SKM-1 treated with dmso at 0.1 percent for 144 hours (cell line): ENCODE measurements at regions not wholly inside any gene's neighbourhood (a gene's known extent, or its start where the extent isn't known, plus 50 kb on each side); places are given as distances from the start of the nearest gene placed in this dataset.

Source experiments
- DNase-seq: peaks from one replicate; lab custom pipeline; 2025; ENCODE audit not compliant: unreplicated experiment; lab: John Stamatoyannopoulos, UW

DNA sequence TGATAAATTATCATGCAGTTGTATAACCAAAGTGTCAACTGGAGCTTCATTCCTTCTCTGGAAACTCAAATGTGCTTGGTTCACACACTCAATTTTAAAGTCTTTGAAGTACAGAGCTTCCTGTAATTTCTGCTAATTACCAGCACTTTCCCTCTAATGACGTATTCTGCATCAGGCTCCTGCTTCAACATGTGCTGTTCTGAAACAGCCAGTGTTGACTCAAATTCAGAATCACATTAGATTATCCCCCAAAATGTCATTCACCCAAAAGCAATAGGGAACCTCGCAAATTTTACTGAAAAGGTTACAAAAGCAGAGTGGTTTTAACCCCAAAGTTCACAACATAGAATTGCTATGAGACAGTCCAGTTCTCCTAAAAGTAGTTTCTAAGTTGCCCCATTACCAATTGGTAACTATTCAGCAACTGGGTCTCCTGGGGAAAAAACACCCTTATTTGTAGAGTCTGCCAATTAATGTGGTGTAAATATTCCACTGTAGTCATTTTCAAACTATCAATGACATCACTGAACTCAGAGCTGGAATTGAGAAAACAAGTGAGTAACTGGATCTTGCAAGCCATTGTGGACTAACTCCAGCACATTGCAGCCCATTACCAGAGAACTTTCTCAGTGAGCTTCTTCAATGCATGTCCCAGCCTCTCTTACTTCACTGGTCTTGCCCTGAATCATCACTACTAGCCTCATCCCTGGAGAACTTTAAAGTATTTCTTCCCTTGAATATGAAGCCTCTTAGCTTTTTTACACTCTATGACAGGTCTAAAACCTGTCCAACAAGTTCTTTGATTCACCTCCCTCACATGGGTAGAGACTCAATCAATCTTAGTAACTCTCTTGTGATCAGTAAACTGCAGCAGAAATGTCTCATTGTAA is 955.4 kb downstream of the EFNB2 start:
- no peak for DNase-seq

DNA sequence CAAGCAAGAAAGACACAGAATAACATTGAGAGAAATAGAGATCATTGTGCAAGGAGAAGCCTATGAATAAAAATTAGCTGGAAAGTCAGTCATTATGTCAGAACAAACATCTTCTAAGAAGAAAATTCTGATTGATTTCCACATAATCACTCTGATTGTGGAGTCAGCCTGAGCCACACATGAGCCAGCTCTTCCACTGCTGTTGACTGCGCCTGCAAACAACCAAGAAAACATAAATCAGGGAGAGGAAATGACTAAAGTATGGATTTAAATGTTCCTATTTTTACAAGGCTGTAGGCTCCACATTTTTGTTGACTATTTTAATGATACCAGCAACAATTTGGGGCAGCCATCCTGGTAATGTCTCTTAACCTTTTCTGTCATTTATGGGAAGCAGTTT is 962.3 kb downstream of the EFNB2 start:
- no peak for DNase-seq

DNA sequence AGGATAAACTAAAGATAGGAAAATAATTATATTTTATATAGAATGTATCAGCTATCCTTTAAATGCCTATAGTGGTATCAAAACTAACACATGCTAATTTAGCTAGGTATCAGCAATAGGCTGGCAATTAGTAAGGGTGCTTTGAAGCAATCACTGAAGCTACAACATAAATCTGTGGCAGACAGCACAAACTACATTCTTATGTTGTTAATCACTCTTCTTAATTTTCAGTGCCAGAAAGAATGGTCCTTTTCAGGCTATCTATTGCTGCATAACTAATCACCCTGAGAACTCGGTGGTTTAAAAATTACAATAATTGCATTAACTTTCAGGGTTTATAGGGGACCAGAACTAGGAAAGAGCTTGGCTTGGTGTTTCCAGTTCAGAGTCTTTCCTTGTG is 963.1 kb downstream of the EFNB2 start:
- no peak for DNase-seq

DNA sequence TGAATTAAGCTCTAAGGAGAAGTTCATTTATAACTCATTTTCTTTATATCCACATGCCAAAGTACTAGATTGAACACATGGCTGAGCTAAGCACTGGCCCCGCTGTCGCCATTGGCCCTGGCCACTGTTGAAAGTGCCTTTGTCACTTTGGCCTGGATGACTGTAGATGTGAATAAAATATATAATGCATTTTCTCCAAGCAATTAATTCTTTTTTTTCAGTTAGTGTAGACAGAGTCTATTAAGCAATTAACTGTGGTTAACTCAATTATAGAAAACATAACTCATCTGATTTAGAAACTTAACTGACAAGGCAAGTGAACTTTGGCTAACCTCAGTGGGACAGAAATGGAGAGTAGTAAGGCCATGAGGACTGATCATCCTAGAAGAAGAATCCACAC is 965.6 kb downstream of the EFNB2 start:
- no peak for DNase-seq

DNA sequence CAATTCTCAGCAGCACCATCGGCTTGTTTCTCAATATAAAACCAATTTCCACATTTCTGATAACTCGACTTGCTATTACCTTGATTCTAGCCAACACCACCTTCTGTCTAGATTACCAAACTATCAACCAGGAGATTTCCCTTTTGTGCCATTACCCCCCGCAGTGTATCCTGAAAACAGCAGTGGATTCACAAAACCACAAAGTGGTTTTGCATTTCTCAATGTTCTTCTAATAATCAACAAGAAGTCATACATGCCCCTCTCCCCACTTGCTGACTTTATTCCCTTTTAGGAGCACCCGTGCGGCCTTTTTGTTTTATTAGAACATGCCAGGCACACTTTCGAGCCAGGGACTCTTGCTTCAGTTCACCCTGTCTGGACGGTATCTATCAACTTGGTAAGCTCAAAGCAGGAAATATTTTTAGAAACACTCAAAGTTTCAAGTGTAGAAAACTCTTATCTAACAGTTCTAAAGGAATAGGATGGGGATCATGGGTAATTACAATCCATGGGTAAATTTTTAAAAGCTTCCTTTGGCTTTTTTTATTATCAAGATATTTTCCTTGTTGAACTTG is 967.4 kb downstream of the EFNB2 start:
- DNase-seq, result no peak

DNA sequence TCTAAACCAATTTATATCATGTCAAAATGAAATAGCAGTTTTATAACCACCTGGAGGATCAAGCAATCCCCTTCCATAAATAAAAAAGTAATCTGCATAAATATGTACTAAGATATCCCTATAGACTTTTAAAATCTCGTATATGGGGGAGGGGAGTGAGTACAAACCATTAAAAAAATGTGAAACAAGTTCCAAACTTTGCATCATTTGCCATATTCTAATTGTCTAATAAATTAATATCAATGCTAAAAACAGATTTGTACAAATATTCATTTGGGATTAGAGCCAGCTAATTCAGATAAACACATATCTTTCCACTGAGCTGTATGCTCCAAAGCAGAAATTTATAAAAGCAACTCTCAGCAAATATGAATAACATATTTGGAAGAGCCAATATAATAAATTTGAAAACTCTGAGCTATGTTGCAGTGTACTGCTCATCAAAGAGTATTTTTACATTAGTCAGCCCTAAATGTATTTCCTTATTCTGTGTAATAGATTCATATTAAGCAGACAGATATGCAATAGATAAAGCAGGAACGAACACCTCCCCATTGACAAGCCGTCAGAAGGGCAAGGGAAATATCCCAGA is 970.2 kb downstream of the EFNB2 start:
- no peak for DNase-seq

DNA sequence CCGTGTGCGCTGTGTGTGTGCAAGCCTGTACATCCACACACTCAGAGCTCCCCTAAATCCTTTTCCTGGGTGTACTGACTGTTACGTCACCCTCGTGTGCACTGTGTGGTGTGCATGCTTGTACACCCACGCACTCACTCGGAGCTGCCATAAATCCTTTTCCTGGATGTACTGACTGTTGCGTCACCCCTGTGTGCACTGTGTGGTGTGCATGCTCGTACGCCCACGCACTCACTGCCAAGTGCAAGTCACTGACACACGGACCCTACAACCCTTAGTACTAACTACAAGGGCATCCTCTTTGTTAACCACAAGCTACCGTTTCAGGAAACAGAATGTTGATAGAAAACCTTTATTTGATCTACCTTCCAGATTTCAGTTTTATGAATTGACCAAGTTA is 983.4 kb downstream of the EFNB2 start:
- no peak for DNase-seq

DNA sequence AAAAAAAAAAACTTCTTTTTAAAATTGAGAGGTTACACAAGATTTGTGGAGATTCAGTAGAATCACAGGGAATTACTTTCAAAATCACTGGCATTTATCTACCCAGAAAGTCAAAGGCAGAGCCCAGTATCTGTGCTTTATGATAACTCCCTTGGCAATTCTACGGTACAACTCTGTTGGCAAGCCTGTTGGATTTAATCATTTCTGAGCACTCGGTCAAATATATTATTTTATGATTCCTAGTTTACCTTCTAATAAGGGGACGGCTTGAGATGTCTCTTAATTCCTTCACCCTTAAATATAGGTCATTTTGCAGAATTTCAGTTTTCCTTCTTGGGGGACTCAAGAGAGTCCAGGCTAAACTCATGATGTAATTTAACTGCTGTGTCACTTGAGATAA is 987.6 kb downstream of the EFNB2 start:
- DNase-seq, result no peak

DNA sequence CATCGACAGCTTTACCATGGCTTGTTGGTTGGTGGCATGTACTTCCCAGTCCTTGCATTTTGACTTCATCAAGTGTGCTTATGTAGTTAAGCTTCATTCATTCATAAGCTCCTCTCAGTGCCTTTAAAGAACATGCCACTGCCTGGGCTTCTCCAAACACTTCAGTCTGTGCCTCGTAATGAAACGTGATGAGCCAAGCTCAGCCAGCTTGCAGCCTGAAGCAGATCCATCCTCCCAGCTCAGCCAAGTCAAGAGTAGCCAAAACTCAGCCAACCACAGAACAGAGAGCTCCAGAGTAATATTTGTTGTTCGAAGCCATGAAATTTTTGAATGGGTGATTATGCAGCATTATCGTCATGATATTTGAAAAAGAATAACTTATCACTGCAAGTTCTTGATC is 989.7 kb downstream of the EFNB2 start:
- no peak for DNase-seq

DNA sequence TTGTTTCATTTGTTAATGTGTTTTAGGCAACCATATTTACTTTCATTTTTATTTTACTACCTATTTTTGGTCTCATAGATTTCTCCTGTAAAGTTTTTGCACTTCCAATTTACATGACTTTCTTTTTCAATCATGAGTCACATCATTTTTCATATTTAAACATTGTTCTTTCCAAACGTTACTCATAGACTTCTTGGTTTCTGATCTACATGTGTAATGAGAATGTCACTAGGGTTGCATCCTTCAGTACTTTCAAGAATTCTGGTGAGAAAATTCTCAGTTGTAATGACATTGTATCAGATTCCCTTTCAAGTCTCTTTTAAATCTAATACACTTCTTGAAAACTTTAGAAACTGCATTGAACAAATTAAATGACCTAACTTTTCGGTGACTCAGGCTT is 991.7 kb downstream of the EFNB2 start:
- DNase-seq, result no peak

DNA sequence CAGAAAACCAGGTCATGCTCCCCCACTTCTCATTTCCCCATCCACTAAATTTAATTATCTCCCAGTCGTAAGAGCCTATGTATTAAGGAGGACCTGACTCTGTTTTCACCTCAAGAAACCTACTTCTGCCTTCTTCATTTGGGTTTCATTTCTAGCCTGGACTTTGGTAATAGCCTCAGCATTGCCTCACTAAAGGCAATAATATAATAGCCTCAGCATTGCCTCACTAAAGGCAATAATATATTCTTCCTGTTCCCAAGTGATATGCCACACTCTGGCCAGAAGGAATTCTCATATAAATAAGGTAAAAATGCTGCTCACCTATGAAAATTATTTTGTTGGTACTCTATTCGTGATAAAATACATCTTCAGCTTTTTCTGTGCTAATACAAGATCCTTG is 993.9 kb downstream of the EFNB2 start:
- DNase-seq, result no peak

DNA sequence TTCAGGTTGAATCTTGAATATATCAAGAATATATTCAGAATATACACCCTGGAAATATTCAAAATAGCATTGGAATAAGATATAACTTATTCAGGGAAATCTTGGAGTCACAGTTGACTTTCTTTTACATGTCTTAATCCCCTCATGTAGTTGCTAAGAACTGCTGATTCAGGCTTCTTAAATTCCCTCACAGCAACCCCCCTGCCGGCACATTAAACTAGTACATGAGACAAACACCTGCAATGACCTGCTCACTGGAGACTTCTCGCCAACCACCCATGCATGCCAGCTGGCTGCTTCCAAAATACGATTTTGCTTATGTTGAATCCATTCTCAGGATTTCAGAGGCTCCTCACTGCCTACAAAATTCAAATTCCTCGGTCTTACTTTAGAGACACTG is 997.1 kb downstream of the EFNB2 start:
- no peak for DNase-seq

DNA sequence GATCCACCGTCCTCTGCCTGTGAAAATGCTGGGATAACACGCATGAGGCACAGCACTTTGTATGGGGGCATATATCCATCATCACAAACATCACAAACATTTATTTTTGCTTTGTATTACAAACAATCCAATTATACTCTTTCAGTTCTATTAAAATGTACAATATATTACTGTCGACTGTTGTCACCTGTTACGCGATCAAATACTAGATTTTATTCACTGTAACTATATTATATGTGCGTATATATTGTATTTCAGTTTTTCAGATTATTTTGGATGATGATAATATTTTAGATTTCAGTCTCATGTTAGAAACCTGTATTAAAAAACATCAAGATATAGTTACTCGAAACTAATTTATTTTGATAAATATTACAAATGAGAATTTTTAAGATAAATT is 998.3 kb downstream of the EFNB2 start:
- no peak for DNase-seq

DNA sequence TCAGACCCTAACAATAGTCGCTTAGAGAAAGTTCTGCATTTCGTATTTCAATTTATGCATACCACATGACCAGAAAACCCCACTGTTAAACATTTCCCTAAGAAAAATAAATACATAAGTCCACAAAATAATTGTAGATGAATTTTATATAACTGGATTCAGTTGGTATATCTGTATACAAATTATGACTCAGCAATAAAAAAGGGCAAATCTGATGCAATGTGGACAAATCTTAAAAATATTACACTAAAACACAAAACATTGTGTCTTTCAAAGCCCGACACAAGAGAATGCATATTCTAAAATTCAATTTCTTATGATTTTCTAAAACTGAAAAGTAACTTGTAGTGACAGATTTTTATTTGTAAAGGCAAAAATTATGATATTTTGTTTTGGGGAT is 1005.0 kb downstream of the EFNB2 start:
- DNase-seq, result no peak

DNA sequence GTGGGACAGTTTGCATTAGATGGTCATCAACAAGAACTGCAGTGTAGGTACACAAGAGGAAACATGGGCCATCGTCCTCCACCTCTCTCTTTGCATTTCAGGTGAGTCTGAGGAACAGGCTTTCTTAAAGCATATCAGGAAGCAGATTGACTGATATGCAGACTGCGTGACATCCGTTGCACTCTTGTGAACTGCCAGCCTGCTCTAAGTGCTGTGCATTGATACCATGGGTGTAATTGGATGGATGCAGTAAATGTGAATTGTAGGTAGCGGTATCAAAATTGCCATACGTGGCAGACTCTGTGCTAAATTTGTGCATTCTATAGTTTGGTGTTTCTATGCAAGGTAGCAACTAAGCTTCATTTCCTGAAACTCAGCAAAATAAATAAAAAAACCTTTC is 1008.3 kb downstream of the EFNB2 start:
- DNase-seq, result no peak

DNA sequence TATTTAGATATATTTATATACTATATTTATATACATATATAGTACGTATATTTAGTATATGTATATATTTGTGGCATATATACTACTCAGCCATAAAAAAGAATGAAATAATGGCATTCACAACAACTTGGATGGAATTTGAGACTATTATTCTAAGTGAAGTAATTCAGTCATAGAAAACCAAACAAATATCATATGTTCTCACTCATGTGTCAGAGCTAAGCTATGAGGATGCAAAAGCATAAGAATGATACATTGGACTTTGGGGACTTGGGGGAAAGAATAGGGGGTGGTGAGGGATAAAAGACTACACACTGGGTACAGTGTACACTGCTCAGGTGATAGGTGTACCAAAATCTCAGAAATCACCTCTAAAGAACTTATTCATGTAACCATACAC is 1015.7 kb downstream of the EFNB2 start:
- DNase-seq, result no peak

DNA sequence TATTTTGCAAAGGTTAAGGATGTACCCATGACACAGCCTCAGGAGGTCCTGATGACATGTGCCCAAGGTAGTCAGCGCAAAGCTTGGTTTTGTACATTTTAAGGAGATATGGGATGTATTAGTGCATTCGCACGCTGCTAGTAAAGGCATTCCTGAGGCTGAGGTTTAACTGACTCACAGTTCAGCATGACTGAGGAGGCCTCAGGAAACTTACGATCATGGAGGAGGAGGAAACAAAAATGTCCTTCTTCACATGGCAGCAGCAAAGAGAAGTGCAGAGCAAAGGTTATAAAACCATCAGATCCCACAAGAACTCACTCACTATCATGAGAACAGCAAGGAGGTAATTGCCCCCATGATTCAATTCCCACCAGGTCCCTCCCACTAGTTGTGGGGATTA is 1017.4 kb downstream of the EFNB2 start:
- no peak for DNase-seq

DNA sequence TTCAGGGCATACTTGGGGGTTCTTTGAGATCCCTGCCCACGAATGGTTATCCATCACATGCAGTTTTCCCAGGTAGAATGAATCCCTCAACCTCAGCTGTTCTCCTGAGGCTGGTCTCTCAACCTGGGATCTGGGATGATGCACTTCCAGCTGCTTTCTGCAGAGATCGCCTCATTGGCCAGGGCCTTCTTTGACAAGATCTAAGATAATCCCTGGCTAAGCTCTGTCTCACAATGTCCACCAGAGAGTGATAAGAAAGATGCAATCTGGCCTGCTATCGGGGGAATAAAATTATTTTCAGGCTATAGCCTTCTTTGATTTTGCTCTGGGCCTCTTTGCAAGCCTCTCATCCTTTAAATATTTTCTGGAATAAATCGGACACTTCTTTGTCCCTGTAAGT is 1021.1 kb downstream of the EFNB2 start:
- DNase-seq, result no peak

DNA sequence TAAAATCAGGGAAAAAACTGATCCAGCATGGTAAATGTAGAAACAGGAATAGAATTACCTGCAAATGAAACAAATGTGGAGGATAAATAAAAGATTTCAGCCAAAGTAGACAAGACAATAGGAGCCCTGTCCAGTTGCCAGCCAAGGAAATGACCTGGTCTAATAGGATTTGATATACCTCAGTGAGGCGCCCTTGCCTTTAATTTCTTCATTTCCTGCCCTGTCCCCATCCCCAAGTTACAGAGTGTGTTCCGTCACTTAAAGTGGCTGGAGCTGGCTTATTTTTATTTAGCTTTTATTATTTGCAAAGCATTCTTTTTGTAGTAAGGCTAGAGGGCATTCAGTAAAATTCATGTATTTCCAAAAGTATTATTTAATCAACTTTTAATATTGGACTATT is 1022.0 kb downstream of the EFNB2 start:
- no peak for DNase-seq

DNA sequence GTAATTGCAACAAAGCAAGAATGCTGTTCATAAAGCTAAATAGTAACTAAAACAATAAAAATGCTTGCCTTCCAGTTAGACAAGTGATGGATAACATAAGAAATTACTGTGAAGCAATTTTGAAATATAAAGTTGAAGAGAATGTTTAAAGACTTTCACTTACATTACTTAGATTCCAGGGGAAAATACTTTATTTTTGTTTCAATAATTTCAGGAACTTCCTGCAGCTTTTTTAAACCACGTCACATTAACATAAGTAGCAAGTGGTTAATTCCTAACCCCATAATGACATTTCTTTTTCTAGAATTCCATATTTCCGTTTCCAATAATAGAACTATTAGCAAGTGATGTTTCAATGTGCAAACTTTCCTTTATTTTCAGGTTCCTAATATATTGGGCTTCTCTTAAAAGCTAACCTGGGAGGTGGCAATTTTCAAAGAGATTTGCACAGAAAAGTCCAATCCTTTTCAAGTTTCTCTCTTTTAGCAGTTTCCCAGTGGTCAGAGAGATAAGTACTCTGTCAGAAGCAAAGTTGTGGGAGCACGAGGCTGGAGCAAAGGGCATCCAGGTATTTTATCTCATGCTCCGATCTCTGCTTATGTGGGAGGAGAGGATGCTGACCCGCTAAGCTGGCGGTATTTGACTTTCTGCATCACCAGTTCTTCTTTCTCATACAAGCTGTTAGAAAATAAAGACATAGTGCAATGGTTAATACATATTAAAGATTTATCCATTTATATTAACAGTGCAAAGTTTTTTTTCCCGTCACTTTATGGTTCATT is 1025.3 kb downstream of the EFNB2 start:
- DNase-seq, result no peak

DNA sequence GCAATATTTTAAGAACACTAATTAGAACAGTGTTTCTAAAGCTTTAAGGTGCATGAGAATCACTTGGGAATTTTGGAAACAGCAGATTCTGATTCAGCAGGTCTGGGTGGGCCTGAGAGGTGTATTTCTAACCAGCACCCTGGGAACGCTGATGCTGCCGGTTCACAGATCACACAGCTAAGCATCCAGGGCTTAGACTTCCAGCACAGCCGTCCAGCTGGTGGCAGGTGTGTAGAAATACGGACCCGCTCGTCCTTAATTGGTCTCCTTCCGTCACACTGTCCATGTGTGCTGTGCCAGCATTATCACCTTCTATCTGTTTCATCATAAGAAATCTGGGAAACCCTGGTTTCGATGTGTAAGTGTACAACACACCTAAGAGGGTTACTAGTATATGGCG is 1029.0 kb downstream of the EFNB2 start:
- no peak for DNase-seq

DNA sequence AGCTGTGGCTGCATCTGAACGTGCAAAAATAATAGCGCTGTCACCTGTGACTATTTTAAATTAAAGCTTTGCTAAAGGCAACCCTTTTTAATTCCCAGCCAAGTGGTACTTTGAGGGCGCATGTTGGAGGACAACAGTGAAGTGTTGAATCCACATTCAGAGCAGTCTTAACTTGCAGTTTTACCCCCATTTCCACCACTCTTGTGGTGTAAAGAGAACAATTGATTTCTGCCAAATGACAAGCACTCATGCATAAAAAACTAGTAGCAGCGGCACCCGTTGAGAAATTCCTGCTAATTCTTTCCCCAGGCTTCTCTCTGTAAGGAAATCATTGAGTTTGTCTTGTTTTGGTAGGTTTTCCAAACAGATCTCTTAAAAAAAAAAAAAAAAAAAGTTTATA is 1033.3 kb downstream of the EFNB2 start:
- DNase-seq, result no peak
